HG03196 (cell line): ENCODE measurements at regions not wholly inside any gene's neighbourhood (a gene's known extent, or its start where the extent isn't known, plus 50 kb on each side); places are given as distances from the start of the nearest gene placed in this dataset.

Experiments used
- ATAC-seq: cut with Tn5 transposase; IDR thresholded peaks from one replicate; pipeline ENCODE4 v1.9.1; 2021; ENCODE audit not compliant: unreplicated experiment

- ATAC-seq: no peak
These were observed 72.8 kb upstream of the MC4R start for GRCh38 chr18:60445341-60445740.

GRCh38 chr18:60446821-60447220 is 74.2 kb upstream of the MC4R start:
- no peak for ATAC-seq

GRCh38 chr18:60448487-60449267 is 76.1 kb upstream of the MC4R start:
- no peak for ATAC-seq

- no peak for ATAC-seq
These were observed 79.8 kb upstream of the MC4R start for GRCh38 chr18:60452421-60452820.

- ATAC-seq: no peak
These were observed 94.1 kb upstream of the MC4R start for GRCh38 chr18:60466677-60467076.

GRCh38 chr18:60469387-60470100 is 97.0 kb upstream of the MC4R start:
- no peak for ATAC-seq

- no peak for ATAC-seq
These were observed 99.1 kb upstream of the MC4R start for GRCh38 chr18:60471652-60472051.

GRCh38 chr18:60485201-60485600 is 112.6 kb upstream of the MC4R start:
- ATAC-seq: no peak

- no peak for ATAC-seq
These were observed 120.5 kb upstream of the MC4R start for GRCh38 chr18:60493066-60493465.

- no peak for ATAC-seq
These were observed 127.1 kb upstream of the MC4R start for GRCh38 chr18:60499675-60500074.

GRCh38 chr18:60500960-60501359 is 128.4 kb upstream of the MC4R start:
- ATAC-seq: no peak

- no peak for ATAC-seq
These were observed 130.0 kb upstream of the MC4R start for GRCh38 chr18:60502591-60502990.

GRCh38 chr18:60503199-60503598 is 130.6 kb upstream of the MC4R start:
- no peak for ATAC-seq

- no peak for ATAC-seq
These were observed 133.6 kb upstream of the MC4R start for GRCh38 chr18:60506190-60506589.

GRCh38 chr18:60506682-60507081 is 134.1 kb upstream of the MC4R start:
- ATAC-seq: no peak

- no peak for ATAC-seq
These were observed 135.5 kb upstream of the MC4R start for GRCh38 chr18:60508108-60508507.

- no peak for ATAC-seq
These were observed 162.0 kb upstream of the MC4R start for GRCh38 chr18:60534538-60534937.

- ATAC-seq: no peak
These were observed 164.5 kb upstream of the MC4R start for GRCh38 chr18:60537074-60537473.

- no peak for ATAC-seq
These were observed 166.3 kb upstream of the MC4R start for GRCh38 chr18:60538891-60539290.

- ATAC-seq: no peak
These were observed 169.1 kb upstream of the MC4R start for GRCh38 chr18:60541661-60542060.

GRCh38 chr18:60543646-60544045 is 171.1 kb upstream of the MC4R start:
- no peak for ATAC-seq

- no peak for ATAC-seq
These were observed 176.9 kb upstream of the MC4R start for GRCh38 chr18:60549338-60549960.
